B cell (primary cell): ENCODE measurements at regions not wholly inside any gene's neighbourhood (a gene's known extent, or its start where the extent isn't known, plus 50 kb on each side); places are given as distances from the start of the nearest gene placed in this dataset.

Experiments
- CTCF ChIP-seq: fragments of 200-600 bp; IDR thresholded peaks from one replicate; pipeline ENCODE4 v1.8.0; 2022; ENCODE audit warnings: antibody characterized with exemption, mild to moderate bottlenecking
- EZH2 ChIP-seq: IDR thresholded peaks from 2 replicates; pipeline ENCODE4 v1.6.1; 2012; ENCODE audit warnings: borderline replicate concordance, low read depth, mild to moderate bottlenecking, moderate library complexity, low read length; ENCODE audit not compliant: insufficient read depth, poor library complexity, severe bottlenecking

GRCh38 chrX:113260474-113260873 lies 419.8 kb upstream of the AMOT start:
- no peak for TF ChIP-seq EZH2
- TF ChIP-seq CTCF = no peak
